ENCODE measurements at regions not wholly inside any gene's neighbourhood (a gene's known extent, or its start where the extent isn't known, plus 50 kb on each side); places are given as distances from the start of the nearest gene placed in this dataset.

DNA sequence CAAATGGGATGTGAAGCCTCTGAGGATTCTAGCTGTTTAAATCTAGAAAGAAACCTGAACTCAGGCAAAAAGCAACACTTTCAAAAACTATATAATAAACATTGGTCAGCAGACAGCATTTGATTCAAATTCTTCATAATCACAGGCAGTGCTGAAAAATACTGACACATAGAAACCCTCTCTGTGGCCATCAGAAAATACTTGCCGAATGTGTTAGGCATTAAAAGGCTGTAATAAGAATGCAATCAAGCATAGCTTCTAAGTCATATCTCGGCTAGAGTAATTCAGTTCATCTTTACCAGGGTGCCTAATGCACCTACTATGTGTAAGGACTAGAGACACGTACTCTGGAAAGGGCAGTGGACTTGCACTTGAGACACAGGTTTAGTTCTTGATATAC is 405.3 kb upstream of the SGCD start:
- DNase-seq = no peak

DNA sequence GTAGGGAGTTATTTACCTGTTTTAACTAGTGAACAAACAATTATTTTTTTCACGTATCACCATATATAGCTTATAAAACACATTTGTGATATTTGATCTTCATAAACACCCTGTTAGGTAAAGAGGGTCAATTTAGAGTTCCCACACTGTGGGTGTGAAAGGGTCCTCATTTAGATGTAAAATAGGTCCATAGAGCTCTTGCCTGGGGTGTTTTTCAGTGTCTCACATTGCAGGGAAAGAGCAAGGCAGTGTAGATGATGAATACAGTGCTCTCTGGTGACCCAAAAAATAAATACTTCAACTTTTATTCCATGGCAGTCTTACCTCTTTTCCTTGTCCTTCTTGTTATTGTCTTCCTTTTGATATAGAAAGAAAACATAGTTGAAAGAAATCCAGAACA is 403.2 kb upstream of the SGCD start:
- no peak for DNase-seq

DNA sequence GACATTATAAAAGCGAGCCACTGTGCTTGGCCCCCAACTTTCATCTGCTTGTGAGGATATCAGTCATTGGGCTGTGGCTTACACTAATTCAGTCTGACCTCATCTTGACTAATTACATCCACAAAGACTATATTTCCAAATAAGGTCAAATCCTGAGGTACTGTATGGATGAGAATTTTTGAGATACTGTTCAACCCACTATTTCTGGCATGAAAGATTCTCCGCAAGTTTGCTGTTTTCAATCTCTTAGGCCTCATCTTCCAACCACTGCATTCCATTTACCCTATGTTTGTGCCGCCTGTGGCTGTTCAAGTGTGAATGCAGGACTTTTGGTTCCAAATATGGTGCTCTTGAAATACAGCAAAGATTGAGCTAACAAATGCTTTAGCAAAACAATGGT is 400.9 kb upstream of the SGCD start:
- DNase-seq = no peak

DNA sequence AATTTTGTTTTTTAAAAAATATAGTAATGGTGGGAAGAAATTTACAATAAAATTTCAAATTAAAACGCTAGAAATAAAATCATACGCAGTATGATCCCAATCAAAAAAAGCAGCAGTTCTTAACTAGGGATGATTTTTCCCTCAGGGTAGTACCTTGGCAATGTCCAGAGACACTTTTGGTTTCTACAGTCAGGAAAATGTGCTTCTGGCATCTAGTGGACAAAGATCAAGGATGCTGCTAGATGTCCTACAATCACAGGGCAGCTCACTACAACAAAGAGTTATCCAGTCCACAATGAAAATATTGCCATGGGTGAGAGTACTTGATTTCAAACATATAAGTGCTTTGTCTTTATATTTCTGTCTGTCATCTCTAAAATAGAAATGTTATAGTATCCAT is 400.2 kb upstream of the SGCD start:
- no peak for DNase-seq

DNA sequence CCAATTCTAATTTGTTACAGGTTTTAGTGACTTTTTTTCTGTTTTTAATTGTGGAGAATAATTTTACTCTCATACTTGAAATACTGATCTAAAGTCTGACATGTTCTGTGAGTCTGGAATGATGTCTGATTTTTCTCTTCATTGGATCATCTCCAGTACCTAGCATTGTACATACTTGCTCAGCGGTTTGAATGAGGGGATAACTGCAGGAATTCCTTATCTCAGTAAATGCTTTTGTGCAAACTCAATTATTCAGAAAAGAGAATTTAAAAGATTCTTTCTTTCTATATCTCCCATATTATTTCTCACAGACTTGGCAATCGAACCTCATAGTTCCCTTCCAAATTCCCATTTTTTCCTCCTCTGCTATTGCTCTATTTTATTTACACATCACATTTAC is 397.9 kb upstream of the SGCD start:
- DNase-seq = no peak

DNA sequence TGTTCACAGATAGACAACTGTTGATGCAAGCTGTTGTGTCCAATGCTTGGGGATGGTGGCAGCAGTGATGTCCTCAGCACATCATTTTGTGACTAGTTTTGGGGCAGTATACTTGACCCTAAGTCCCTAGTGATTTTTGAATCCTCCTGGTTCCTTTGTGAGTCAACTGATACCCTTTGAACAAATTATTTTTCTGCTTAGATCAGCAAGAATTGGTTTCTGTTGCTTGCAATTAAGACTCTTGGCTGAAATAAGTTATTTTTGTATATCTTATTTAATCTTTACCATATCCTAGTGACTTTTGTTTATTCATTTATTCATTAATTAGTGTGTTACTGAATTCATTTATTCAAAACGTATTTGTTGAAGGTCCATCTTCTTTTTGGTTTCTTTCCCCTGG is 392.0 kb upstream of the SGCD start:
- DNase-seq = no peak

DNA sequence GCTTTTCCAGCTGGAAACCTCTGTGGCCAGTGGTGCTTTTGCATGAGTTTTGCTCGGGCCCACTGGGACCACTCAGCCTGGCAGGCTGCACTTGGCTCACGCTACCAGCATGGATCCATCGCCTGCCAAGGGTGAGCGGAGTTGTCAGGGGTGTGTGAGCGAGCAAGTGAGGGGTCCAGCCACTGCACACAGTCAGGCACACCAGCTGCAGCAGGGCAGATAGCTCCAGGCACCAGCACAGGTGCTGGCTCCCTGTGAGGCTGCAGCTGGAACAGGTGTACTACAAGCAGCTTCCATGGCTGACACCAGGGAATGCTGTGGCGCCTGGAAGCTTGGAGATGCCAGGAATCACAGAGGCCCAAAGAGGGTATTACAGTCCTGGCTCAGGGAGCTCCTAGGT is 391.2 kb upstream of the SGCD start:
- DNase-seq = no peak

DNA sequence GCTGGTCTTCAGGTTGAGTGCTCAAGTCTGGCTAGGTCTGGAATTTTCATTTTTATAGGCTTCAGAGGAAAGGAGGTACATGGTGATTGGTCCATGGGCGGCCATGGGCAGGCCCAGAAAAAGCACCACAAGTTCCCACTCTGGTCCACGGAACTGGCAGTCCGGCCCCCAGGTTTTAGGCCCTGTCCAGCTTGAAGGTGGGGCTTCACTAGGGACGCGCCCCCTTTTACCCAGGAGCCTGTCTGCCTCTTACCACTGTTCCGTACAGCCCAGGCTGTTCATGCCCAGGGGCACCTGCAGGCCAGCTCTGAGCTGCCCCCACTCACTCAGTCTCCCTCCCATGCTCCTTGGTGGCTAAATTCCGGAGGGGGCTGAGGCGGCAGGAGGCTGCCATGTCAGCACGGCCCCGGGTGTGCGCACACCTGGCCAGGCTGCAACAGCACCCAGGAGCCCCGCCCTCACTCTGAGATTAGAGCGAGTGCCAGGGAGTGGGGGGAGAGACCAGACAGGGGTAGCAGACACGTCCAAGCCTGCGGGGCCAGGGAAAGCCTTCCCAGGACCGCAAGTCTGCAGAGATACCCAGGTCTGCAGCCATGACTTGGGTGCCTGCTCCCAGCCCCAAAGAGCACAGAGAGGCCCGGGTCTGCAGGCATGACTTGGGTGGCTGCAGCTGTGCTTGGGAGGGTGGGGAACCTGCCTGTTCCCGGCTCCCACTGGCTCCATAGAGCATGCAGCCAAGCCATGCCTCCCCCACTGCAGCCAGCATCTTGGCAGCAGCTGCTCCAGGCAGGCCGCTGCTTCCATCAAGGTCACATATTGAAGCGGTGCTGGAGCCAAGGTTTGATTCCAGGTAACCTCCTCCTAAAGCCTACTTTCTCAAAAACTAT is 390.2 kb upstream of the SGCD start:
- no peak for DNase-seq

DNA sequence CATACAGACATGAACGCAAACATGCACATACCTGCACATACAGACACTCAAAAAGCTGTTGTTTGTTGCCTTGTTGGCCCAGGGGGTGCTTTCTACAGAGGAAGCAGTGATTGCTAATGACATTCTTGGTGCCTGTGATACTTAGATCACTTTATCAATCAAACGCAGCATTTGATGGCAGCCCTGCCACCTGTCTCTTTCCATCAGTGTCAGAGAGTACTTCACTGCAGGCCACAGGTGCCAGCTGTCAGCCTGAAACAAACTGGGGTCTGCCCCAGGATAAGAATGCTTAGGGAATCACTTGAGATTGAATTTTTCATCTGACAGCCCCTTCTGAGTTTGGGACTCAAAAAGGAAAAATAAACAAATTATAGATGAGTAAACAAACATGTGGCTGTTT is 388.9 kb upstream of the SGCD start:
- no peak for DNase-seq

DNA sequence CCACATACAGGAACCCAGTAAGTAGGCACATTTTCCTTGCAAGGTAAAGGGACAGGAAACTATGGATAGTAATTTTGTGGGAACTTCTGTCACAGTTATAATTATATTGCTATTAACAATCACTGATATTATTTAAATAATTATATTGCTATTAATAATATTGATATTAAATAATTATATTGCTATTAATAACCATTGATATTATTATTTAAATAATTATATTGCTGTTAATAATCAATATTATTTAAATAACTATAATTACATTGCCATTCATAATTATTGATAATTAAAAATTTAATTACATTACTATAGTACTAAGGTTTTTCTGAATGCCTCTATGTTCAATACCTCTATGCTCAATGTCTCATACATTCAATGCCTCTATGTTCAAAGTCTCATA is 385.6 kb upstream of the SGCD start:
- DNase-seq = no peak

DNA sequence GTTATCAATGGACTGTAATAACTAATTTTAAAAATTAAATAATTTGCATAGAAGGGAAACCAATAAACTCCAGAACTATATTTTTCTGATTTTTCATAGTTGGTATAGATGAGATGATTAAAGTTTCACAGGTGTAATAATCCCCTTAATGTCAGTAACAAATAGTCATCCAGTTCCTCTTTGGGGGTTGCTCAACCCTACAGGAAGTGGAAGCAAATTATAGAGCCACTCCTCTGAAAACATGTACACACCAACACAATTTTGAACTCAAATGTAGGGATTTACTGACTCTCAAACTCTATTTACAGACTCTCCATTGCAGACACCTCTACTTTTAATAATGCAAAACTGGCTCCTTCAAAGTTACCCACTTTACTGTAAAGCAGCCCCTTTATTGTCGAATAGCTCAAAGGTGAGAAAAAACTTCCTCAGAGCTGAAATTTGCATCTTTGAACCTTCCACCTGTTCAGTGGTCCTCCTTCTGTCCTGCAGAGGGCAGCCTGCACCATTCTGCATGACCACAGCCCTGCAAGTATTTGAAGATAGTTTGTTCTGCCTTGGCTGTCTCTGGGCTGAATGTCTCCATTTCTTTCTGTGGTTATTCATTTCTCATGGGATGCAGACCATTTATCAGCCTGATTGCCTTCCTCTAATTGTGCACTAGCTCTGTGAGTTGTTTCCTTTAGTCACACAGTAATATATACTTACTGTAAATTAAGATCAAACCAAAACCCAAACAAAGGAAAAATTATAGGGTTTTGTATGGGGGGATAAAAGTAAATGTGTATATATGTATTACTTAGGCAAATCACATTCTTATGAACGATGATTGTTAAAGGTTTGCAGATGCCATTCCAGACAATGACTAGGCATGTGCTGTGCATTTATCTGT is 383.2 kb upstream of the SGCD start:
- DNase-seq = peak; percentile 50

DNA sequence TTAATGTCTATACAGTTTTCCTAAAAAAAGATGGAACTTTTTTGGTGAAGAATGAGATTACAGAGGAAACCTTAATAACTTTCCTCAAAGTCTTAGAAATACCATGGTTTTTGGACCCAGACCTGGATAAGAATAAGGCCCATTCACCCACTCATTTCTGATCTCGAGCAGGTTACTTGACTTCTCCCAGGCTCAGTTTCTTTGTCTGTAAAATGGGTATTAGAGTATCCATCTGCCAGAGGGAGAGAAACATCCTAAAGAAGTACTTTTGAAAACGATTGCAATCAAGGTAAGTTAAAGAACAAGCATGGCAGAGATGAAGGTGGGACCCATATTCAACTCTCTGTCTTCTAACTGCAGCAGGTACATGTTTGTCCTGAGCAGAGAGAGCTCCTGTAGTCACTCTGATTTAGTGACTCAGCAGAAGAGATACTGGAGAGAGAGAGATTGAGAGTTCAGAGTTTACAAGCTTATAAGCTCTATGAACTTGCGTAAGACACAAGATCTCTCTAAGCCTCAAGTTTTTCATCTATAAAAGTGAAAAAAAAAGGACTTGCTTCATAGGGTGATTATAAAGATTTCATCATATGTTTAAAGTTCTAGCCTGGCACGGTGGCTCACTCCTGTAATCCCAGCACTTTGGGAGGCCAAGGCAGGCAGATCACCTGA is 379.4 kb upstream of the SGCD start:
- no peak for DNase-seq

DNA sequence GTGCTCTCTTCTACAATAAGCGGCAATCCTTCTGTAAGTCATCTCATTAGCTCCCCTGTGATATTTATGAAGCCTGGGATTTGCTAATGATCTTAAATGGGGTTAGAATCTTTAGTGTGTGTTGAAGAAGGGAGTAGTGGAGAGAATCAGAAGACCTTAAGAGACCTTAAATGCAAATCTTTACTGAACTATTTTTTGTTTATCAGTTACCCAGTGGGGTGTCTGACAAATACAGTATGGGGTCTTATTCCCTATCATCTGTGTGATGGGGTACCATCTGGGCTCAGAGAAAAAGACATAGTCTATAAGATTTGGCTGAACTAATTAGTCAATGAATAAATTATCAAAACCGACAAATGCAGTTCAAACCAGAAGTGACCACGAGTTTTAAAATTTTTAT is 378.4 kb upstream of the SGCD start:
- DNase-seq = no peak

DNA sequence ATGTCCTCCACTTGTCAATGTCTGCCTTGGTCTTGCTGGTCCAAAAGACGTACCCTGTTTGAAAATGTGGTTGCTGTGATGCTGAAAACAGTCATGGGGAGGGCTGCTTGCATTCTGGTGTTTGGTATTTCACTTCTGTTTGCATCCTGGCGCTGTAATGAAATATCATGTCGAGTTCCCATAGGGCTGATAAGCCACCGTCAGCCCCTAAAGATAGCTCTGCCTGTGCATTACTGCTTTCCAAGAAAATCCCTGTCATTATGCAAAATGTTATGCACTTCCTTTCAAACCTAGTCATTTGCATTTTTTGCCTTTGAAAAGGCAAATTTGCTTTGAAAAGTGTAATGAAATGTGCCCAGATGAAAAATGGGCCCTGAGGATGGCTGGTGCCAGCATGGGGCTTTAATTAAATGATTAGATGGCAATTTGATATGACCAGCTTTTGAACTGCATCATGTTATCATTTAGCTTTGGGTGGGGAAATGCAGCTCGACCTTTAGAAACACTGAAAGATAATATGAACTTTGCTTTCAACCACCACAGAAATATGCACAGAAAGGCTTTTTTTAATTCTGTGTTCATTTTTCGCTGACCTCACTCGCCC is 374.4 kb upstream of the SGCD start:
- DNase-seq = no peak

DNA sequence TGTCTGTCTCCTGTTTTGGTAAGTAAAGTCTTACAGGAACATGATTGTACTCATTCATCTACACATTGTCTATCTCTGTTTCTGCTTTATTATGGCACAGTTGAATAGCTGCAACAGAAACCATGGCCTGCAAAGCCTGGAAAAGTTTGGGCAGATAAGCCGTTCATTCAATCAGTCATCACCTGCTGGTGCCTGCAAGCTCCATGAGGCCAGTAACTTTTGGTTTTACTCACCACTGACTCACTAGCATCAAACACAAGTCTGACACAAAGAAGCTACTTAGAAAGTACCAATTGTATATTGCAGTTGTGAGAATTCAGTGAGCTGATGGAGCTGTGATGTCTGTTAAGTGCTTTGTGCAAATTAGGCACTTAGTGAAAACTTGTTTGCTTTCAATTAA is 373.6 kb upstream of the SGCD start:
- DNase-seq = no peak

DNA sequence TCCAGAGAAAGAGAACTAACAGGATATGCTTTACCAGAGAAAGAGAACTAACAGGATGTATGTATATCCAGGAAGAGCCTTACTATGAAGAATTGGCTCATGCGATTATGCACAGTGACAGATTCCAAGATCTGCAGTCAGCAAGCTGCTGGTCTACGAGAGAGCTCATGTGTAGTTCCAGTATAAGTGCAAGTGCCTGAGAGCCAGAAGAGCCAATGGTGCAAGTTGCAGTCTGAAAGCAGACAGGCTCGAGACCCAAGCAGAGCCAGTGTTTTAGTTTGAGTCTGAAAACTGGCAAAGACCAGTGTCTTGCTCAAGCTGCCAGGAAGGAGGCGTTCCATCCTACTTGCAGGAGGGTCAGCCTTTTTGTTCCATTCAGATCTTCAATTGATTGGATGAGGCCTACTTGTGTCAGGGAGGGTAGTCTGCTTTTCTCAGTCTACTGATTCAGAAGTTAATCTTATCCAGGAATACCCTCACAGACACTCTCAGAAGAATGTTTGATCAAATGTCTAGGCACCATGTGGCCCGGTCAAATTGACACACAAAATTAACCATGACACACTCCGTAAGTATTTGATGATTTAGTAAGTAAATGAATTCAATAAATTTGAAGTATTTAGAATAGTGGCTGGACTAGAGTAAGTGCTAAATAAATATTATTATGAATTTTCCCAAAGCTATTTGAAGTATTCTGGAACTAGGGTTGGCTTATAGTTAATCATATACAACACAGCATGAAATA is 372.1 kb upstream of the SGCD start:
- DNase-seq = no peak

DNA sequence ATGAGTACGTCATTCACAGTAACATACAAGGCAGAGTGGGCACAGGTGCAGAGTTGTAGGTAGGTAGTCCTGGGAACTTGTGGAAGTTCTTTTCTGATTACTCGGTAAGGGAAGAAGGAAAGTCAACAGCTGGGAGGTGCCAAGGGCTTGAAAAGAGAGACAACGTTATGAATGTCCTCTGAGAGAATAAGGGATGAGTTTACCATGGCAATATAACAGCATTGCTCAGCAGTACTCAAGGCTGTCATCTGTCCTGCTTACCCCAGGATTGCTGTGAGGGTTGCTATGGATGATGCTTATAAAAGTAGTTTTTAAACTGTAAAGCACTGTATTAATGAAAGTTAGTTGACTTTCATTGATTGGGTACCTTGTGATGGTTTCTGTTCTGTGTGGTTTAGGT is 369.1 kb upstream of the SGCD start:
- DNase-seq = no peak

DNA sequence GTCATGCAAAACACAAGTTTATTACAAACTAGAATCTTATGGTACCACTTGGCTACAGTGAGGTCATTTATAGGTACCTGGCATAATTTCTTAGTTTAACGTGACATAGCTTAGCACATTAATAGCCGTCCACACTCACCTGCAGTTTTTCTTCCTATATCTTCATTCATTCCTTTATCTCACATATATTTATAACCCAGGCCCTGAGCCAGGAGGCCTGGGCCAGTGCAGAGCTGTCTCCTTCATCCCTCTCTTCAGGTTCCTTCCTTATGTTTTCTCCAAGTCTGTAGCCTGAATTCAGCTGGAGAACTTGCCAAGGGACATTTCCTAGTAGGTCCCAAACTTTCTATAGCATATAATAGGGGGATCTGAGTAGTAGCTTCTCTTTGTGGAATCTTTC is 367.9 kb upstream of the SGCD start:
- no peak for DNase-seq

DNA sequence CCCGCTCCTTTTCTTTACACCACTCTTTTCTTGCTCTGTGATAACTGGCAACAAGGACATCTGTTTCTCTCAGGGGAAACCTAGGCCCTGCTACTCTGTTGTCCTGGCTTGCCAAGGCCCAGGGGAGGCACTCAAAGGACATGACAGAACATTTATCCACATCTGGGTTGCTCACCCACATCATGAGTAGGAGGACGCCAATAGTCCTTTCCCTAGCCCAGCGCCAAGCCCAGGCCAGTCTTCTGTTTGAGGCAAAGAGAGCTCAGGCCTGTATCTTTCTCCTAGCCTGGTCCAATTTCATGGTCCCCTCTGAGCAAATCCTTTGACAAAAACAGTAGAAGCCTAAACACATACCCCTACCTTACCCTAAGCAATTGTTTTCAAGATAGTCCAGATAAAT is 366.8 kb upstream of the SGCD start:
- no peak for DNase-seq

DNA sequence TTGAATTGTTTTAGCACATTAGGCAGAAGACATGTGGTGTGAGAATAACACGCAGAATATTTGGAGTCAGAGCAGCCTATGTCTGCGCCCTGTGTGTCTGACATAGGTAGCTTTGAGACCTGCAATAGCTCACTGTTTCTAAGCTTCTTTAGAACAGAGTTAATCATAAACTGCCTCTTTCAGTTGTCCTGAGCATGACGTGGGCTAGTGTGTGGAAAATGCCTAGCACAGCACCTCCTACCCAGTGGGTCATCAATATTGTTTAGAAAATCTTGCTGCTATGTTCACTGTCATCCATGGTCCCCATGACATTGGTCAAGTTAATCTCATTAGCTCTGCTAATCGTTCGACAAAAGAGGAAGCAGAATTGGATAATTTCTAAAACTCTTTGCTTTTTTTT is 357.4 kb upstream of the SGCD start:
- no peak for DNase-seq

DNA sequence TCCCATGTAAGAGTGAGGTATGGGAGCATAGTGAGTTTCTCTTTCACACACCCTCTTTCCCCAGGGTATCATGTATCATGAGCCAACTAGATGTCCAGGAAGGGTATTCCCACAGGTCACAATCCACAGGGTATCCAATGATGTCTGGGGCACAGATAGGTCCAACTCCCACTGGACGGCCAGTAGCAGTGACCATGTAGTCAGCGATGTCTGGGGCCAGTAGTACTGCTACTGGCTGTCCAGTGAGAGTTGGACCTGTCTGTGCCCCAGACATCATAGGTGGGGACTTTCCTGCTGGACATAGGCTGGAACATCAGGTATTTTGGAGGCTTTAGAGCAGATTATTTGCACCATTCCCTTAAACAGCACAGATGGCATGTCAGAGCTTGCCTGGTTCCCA is 352.6 kb upstream of the SGCD start:
- no peak for DNase-seq

DNA sequence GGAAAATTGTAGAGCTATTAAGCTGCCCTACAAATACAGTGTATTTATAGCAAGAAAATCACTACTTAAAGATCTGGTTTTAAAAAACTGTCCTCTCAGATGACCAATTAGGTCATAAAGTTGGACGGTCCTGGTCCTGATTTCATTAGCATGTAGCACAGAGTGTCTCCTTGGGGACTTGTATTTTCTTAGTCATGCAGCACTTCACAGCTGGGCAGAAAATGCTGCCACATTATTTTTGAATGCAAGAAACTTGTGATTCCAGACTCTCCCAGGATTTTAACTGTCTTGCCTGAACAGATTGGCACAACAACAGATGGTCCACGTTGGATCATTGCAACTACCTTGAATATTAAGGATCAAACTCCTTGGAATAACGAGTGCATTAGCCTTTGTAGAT is 348.1 kb upstream of the SGCD start:
- DNase-seq = no peak

All from left kidney (tissue), 1 donor.